Esophagus mucosa (tissue), 1 donor: ENCODE measurements at regions not wholly inside any gene's neighbourhood (a gene's known extent, or its start where the extent isn't known, plus 50 kb on each side); places are given as distances from the start of the nearest gene placed in this dataset.
"Not testable (repeated sequence)": the region's sequence is repeated elsewhere in the genome, so short reads cannot be mapped to it uniquely, and the experiment has no call there.

ENCODE experiments used
- ATAC-seq: fragments of 200-7000 bp; cut with Tn5 transposase; one replicate; pipeline ENCODE4 v1.9.1; 2020
- donor health status: DM: yes; HTN: yes; CAD: no.

DNA sequence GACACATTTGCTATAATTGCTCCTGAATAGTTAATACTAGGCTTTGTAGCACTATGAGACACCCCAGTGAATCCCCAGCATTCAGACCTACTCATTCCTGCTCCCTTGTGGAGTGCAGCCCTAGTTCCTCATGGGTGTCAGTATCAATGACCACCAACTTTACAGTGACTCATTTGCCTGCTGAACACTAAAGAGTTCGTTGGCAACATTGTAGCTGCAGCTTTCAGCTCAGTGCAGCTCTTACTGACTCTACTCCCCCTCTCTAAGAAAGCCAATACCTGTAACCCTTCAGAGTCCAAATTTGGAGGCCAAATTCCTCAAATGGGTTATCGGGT lies 127.1 kb upstream of the MTPN start:
- no peak for ATAC-seq

DNA sequence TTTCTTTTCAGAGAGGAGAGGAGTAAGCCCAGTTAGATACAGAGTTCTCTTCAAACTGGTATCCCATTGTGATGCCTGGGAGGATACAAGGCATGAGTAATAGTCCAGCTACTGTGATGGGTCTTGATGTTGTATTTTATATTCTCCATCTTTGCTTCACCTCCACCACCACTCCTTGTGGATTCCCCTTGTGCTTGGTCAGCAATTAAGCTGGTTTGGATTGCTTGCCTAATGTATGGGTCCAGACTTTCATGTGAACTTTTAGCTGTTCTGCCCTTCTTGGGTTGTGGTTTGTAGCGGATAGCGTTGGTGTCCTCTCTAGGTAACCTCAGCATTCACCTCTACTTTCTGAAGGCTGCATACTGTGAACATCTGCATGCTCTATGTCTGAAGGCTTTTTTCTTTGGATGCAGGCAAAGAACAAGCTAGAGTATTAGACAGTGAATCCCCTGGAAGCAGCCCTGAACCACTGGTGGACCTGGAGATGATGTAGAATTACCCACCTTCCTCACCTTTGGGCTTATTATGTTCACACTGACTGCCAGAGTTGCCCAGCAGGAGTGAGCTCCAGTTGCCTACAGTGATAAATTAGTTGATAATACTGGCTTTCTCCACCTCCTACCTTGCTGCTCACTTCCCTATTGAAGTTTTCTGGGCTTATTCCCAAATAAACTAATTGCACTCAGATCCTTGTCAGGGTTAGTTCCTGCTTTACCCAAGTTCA lies 126.5 kb upstream of the MTPN start:
- no peak for ATAC-seq

DNA sequence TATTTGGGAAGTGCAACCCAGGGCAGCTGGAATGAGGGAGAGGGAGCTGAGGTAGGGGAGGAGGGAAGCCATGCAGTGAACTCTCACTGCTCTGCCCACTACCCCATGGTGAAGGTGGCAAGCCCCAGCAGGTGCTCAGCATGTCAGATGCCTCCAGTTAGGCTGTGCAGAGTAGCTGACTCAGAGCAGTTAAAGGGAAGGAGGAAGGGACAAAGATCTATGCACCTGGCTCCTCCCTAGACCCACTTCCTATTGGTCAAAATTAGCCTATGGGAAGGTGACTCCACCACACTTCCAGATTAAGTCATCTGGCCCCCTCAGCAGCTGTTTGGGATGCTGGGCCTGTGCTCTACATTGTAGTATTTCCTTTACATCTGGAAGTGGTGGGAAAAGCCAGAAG lies 125.7 kb upstream of the MTPN start:
- peak; percentile 29 for ATAC-seq

DNA sequence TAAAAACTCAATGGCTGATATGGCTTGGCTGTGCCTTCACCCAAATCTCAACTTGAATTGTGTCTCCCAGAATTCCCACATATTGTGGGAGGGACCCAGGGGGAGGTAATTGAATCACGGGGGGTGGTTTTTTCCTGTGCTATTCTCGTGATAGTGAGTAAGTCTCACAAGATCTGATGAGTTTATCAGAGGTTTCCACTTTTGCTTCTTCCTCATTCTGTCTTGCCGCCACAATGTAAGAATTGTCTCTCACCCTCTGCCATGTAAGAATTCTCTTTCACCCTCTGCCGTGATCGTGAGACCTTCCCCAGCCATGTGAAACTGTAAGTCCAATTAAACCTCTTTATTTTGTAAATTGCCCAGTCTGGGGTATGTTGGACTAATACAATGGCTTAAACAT lies 115.6 kb upstream of the MTPN start:
- ATAC-seq, result not testable (repeated sequence)

DNA sequence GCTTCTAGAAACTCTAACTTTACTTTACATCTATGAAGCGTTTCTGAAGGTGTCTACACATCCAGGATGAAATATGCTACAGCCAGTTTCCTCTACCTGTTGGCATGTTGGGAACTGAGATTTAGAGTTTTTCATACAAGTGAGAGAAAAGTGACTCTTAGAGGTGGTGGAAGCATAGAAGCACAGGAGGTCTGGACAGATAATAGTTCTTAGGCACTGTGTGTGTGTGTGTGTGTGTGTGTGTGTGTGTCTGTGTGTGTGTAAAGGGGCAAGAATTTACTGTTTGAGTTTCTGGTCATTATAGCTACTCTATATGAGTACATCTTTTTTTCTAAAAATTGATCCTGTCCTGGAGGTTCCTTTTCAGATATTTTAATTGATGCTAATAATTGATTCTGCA lies 110.7 kb upstream of the MTPN start:
- ATAC-seq, result no peak

DNA sequence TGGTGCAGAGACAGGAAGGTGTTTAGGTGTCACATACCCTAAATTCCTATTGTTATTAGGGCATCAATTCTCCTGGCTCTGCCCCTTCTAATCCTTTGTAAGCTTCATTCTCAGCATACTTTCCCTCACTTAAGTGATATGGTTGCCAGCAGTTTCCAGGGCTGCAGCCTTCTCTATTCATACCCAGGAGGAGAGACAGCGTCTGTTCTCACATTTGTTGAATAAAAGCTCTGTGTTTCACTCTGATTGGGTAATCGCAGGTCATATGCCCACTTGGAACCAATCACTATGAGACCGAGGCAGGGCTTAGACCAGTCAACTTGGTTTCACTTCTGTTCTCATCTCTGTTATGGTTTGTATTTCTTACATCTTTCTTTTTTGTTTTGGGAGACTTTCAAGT lies 109.6 kb upstream of the MTPN start:
- peak; percentile 94 for ATAC-seq

DNA sequence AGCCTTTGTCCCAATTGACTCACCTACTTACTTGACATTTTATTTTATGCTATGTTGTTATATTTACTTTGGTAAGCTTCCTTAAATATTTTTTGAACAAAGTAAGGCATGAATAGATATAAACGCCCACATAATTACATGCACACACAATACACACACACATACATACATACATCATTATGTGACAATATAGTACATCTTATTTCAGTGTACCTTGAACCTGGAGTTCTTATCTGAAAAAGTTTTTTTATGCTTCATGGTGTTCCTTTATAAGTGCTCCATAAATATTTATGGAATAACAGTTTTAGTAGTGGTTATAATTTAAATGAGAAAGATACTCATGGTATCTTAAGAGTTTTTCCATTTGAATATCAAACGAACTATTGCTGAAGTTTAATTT lies 102.8 kb upstream of the MTPN start:
- ATAC-seq, result no peak

DNA sequence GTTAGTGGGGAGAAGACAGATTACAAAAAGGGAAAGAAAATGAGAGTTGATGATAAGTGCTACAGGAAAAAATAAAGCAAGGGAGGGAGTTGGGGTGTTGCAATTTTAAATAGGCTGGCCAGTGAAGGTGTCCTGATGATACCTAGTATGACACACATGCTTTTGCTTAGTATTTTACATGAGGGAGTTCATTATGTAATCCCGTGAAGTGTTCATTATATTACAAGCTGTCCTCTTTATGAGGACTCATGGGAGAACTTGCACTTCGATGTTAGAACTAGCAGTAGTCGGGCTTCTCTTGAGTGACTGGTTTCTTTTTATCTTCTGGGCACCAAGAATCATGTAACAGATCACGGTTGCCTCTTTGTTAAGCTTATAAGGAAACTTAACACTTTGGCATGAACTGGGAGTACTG lies 102.3 kb upstream of the MTPN start:
- ATAC-seq, result no peak

DNA sequence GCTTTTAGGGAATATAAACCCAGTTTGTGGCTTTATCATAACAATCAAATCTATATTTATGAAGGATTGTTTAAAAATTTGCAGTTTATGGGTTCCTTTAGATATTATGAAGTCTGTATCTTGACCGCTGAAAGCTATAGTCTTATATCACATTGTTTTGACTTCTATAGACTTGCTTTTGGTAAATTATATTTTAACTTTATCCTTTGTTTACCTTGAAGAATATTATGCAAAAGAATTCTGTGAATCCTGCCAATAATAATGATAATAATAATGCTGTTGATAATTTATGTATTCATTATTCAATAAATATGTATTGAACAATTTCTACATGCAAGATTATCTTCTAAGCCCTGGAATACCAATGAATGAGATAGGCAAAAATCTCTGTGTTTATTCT lies 101.9 kb upstream of the MTPN start:
- no peak for ATAC-seq

DNA sequence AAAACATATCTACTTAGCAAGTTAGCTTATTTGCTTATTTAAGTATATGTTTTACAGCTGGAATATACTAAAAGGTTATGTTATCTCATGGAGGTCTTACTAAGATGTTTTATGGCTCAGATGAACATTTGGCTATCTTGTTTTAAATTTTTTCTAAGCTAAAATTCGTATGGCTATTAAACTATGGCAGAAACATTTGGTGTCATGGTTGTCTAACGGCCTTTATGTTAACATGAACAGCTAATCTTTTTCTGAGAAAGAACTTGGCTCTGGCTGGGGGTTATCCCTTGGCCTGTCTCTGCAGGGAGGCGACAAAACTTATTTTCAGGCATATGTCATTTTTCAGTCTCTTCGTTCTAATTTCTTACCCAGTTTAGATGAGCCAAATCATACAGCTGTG lies 101.5 kb upstream of the MTPN start:
- ATAC-seq, result no peak

DNA sequence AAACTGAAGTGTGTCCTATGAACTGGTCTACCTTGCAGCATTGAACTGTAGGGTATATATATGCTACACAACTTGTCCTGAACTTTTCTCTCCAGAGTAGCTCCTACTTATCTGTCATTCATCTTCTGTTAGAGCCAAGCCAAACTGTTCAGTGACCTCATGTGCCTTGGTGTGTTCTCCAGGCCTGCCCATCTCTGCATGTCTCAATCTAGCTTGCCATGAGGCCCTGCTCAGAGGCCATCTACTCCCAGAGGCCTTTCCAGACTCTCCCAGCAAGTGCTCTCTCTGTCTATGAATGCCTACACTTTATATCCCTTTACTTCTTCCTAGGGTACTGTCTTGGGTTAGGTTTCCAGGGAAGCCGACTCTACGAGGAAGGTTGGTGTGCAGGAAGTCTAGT lies 99.8 kb upstream of the MTPN start:
- no peak for ATAC-seq

DNA sequence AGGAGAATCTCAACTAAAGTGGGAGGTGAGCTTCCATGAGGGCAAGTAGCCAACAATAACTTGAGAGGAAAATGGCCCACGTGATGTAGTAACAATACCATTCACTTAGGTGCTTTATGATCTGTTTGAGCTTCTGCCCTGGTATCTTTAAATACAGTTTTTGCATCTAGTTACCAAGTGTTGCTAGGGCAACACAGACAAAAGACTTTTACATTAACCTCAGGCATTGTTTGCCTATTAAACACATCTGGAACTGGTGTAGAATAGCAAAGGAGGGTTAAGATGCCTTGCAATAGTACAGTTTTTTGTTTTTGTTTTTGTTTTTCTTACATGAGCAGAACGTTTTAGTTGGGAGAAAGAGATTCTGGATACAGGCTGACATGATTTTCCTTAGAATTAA lies 97.7 kb upstream of the MTPN start:
- ATAC-seq, result no peak

DNA sequence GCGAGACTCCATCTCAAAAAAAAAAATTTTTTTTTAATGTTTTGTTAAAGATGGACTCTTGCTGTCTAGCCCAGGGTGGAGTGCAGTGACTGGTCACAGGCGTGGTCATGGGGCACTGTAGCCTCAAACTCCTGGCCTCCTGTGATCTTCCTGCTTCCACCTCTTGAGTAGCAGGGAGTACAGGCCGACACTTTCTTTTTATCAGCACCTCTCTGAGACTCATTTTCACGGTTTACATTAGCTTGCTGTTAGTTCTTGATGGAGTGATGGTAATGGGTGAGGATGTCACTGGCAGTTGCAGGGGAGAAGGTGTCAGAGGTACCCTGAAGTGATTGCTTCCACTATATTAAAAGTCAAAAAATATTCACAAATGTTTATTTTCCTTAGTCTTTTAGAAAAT lies 95.3 kb upstream of the MTPN start:
- ATAC-seq, result no peak

DNA sequence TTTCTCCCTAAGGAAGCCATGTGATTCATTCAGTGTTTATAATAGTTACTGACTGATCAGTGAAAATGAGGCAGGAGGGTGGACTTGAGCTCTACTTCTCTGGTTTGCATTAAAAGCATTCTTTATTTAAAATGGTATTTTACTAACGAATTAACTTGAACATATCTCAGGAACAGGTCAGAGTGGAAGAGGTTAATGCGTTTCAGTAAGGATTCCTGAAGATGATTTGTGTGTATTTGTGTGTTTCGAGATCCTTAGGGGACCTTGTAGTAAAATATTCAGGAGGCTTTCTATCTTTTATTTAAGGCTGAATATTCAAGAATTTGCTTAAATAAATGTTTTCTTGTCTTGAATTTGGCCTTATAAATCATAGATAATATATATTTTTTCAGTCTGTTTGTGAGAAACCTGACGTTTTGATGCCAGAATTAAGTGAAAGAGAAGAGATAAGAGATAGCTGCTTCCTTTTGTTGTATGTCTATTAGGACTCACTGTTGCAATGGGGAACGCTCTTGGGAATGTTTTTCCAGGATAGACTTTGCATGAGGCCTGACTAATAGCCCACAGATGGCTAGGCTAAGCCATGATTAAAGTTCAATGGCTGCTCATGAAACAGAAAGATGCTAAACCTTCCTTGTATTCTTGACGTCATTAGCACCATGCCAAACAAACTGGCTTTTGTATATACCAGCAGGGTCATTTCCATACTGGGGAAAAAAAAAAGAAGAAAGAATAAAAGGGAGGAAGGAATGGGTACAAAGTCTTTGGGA lies 93.8 kb upstream of the MTPN start:
- ATAC-seq, result no peak

DNA sequence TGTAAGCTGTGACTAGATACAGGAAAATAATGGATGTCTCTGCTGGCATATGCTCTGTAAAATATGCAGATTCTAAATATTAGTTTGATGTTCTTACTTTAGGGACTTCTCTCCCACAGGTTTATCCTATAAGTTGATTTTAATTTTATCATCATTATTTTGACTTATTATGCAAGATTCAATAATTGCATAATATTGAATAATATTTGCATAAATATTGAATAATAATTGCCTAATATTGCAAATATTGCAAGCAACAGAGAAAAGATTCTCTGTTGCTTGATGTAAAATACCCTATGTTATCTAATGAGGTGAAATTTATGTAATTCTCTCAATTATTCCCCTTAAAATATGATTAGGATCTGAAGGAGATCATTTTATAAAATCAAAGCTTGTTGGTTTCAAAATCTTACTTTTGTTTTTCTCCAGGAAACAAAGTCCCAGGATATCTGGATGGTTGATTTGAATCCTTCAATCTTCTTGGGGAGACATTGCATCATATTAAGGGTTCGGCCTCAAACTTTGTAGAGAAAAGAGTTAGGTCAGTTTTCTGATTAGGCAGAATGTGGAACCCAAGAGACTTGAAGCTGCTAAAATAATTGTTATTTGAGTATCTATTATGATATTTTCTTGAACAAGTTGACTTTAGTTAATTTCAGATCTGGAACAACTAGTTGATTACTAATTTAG lies 92.8 kb upstream of the MTPN start:
- ATAC-seq, result no peak

DNA sequence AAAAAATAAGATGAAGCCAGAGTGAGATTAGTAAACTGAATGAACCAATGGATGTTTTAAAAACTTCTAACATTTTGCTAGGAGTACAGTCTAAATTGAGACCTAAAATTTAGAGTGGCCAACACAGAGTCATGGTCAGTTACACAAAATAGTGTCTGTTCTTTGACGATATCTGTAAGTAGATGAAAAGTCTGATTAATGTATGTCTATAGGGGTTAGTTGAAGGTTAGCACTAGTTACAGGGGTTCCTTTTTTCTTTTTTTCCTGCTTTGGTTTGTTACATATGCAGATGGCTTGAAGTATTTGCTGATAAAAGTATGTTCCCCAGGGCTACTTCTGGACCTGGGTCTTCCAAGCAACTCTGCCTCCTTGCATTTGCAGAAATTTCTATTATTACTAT lies 90.1 kb upstream of the MTPN start:
- ATAC-seq, result no peak

DNA sequence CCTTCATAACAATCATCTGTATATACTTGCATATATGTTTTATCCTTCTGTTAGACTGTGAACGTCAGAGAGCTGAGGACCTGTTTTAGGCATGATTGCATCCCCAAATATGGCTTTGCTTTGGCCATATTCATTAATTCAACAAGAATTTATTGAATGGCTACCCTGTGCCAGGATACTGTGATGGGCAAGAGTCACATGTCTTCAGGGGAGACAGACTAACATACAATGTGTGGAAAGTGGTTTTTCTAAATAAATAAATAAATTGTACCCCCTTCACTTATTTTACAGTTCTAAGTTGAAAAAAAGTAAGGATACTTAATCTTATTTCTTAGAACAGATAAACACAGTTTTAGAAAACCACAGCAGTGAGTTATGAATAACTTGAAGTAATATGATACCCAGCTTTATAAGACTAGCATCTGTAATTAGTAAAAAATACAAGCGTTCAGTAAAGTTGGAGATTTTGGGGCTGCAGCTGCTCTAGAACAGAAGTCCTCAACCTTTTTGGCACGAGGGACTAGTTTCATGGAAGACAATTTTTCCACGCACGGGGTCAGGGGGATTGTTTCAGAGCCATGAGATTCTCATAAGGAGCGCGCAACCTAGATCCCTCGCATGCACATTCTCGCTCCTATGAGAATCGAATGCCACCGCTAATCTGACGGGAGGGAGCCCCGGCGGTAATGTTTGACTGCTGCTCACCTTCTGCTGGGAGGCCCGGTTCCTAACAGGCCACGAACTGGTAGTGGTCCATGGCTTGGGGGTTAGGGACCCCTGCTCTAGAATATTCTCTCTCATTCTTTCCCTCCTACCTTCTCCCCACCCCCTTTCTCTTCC lies 89.4 kb upstream of the MTPN start:
- no peak for ATAC-seq

DNA sequence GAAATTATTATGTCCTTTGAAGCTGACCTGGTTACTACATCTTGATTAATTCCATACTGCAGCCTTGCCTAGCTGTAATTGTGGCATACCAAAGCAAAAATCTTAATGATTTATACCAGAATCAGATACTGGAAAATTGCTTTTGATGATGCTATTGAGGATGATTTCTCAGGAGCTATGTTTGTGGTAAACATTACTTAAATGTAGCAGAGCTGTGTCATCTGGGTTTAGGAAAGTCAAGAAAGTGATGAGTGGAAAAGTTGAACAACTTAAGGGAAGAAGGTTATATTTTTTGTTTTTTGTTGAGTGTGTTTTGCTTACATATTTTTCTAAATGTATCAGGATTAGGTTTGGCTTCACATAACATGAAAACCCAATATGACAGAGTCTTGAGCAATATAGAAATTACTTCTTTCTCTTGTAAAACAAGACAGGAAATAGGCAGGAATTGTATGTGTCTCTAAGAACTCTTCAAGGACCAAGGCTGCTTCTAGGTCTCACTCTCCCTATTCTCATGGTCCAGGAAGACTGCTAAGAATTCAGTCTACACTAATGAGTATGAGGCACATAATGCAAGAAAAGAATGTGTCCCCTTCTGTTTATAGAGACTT lies 87.6 kb upstream of the MTPN start:
- no peak for ATAC-seq

DNA sequence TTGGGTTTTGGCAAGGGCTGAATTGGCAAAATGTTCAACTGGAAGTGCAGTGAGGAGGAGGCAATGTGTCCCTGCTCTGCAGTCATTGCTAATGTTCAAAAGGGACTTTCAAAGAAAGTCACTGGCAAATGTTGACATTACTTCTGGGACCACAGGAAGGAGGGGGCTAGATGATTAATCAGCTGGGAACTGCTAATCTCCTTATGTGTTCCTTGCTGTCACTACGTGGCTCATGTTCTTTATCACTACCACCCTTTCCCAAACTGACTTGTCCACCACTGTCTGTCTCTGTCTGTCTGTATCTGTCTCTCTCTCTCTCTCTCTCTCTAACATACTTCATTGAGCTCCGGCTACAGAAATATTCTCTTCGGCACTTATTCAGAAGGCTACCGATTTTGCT lies 86.9 kb upstream of the MTPN start:
- no peak for ATAC-seq

DNA sequence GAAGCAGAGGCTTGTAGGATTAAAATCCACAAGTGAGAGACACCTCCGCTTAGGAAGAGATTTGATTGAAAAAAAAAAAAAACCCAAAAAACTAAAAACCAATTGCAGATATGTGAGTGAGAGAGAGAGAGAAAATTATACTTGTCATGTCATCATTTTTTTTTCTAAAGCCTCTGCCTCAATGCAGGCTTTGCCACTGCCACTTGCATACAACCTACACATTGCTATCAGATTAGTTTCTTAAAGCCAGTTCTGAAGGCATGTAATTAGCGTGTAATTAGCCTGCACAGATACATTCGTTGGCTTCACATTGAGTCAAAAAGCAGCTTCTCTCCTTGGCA lies 86.1 kb upstream of the MTPN start:
- no peak for ATAC-seq

DNA sequence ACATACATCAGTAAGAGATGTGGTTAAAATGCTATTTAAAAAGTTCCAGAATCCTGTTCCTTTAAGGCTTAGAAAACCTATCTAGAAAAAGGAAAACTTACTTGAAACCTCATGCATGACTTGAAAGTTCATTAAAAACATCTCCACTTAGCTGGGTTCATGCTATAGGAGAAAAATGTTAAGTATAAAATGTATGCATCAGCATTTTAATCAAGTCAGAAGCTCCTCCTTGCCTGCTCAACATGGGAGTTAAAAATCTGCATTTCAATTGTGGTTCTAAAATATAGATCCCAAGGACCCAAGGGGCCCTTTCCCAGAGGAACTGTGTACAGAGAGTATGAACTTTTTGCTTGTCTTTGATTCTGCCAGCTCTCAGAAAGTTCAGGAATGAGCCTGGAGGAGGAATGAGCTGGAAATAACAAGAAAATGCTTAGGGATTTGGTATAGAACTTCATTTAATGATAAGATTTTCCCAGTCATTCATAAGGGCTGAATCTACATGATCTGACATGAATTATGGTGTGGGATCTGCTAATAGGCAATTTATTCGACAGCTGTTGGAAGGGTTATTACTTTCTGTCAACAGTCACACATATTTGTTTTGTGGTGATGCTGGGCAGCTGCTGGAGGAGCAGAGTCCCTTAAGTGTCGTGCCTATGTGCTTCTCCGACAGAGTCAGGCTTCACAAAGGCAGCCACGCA lies 85.6 kb upstream of the MTPN start:
- no peak for ATAC-seq

DNA sequence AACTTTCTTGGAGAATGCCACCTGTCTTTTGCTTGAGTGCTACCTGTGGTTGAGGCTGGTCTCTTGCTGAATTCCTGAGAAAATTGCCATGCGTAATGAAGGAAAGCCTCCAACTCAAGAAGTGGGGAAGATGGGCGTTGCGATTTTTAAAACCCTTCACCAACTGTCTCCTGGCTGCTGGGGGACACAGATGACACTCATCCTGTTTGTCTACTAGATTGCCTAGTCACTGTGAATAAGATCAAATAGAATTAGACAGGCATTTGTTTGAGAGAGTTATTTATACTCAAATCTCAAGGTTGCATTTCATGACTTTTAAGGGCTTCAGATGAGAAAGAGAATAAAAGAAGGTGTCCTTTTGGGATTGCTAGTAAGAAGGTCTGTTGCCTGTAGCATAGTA lies 84.3 kb upstream of the MTPN start:
- no peak for ATAC-seq
